Peyer's patch (tissue), 4 donors: ENCODE measurements at regions not wholly inside any gene's neighbourhood (a gene's known extent, or its start where the extent isn't known, plus 50 kb on each side); places are given as distances from the start of the nearest gene placed in this dataset.

ENCODE experiments used
- CTCF ChIP-seq, 6 experiments: fragments of 450-650 bp in 4 of 6; fragments of 200-600 bp in 2 of 6; sonication (generic) in 1 of 6; IDR thresholded peaks; one replicate each; pipeline ENCODE4 v1.5.1; 2017 to 2019; ENCODE audit warnings: antibody characterized with exemption in 6 of 6, mild to moderate bottlenecking in 3 of 6, moderate library complexity in 1 of 6
- POLR2A ChIP-seq, 2 donors: fragments of 450-650 bp; IDR thresholded peaks; one replicate each; pipeline ENCODE4 v1.5.1; 2017; ENCODE audit warnings: antibody characterized with exemption in 2 of 2, mild to moderate bottlenecking in 2 of 2, moderate library complexity in 2 of 2

DNA sequence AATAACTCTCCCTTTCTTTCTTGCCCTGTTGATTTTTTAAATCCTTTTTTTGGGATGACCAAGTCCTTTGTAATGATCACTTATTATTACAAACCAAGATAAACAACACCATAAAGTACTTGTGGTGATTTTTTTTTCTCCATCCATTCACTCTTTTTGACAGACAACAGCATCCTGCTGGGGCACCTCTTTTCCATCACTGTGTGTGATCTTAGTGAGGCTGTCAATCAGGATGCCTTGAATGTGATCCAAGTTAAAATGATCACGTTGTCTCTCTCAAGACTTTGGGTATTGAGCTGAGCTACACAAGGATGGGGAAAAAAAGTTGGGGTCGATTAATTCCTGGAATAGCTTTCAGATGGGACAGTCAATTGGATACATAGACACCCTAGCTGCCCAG is 73.6 kb upstream of the PPP2R2B start:
- no peak for TF ChIP-seq CTCF (IDR thresholded peaks at IDR 0.05)
- no peak for TF ChIP-seq POLR2A (IDR thresholded peaks at IDR 0.05)
